ENCODE measurements at regions not wholly inside any gene's neighbourhood (a gene's known extent, or its start where the extent isn't known, plus 50 kb on each side); places are given as distances from the start of the nearest gene placed in this dataset.

DNA sequence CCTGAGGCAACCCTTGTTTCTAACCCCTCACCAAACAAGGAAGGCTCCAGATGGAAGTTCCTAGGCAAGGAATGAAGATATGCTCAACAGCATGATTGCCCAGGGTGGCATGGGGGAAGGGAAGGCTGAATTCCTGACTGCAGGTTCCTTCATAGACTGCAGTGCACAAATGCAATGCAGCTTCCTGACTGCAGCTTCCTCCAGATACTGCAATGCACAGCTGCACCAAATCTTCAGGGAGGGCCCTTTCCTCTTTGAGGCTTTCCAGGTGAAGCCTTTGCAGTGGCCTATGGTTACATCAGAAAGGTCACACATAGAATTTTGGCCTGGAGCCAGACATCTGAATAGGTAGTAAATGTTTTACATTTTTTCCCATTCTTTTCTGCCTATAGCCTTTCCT, 58.8 kb upstream of the DYNAP start:
- ATAC-seq, result no peak

- ATAC-seq, result no peak
Measured at GRCh38 chr18:54532962-54533361, 58.1 kb upstream of the DYNAP start.

Measured in esophagus mucosa (tissue), 1 donor.